ENCODE measurements at regions not wholly inside any gene's neighbourhood (a gene's known extent, or its start where the extent isn't known, plus 50 kb on each side); places are given as distances from the start of the nearest gene placed in this dataset.

GRCh38 chr16:47774661-47775060, 313.5 kb downstream of the PHKB start:
- TF ChIP-seq EZH2 (IDR thresholded peaks at IDR 0.05; ENCODE audit: insufficient read depth, poor library complexity, severe bottlenecking), result no peak
- TF ChIP-seq EZH2phosphoT487 (IDR thresholded peaks at IDR 0.05; ENCODE audit: insufficient read depth, low read depth), result no peak
